ENCODE measurements at regions not wholly inside any gene's neighbourhood (a gene's known extent, or its start where the extent isn't known, plus 50 kb on each side); places are given as distances from the start of the nearest gene placed in this dataset.

- no peak for TF ChIP-seq CTCF (IDR thresholded peaks at IDR 0.05; ENCODE audit: insufficient read depth, low read length, missing control alignments)
- ChIA-PET POLR2A (no interaction called here), CTCF (no interaction called here)
- DNase-seq (ENCODE audit: low read depth, low spot score): no peak
- no peak overlapping the region for H3K4me3 ChIP-seq (ENCODE audit: low read depth, low read length)
Measured at GRCh38 chr5:64069486-64069885, 96.2 kb upstream of the RNF180 start.

- DNase-seq (ENCODE audit: low read depth, low spot score): no peak
- CTCF ChIA-PET: no interaction called here
- POLR2A ChIA-PET: no interaction called here
- no peak for TF ChIP-seq CTCF (IDR thresholded peaks at IDR 0.05; ENCODE audit: insufficient read depth, low read length, missing control alignments)
- H3K4me3 ChIP-seq (ENCODE audit: low read depth, low read length): no peak overlapping the region
Measured at GRCh38 chr5:64050296-64050695, 88.1 kb upstream of the HTR1A start.

GRCh38 chr5:64040490-64040889 lies 78.2 kb upstream of the HTR1A start:
- TF ChIP-seq CTCF (IDR thresholded peaks at IDR 0.05; ENCODE audit: insufficient read depth, low read length, missing control alignments): no peak
- CTCF ChIA-PET: no interaction called here
- POLR2A ChIA-PET: no interaction called here
- H3K4me3 ChIP-seq (ENCODE audit: low read depth, low read length): no peak overlapping the region
- no peak for DNase-seq (ENCODE audit: low read depth, low spot score)

- TF ChIP-seq CTCF (IDR thresholded peaks at IDR 0.05; ENCODE audit: insufficient read depth, low read length, missing control alignments): no peak
- ChIA-PET POLR2A (no interaction called here), CTCF (no interaction called here)
- DNase-seq (ENCODE audit: low read depth, low spot score): no peak
- no peak overlapping the region for H3K4me3 ChIP-seq (ENCODE audit: low read depth, low read length)
Measured at GRCh38 chr5:64026493-64026892, 64.2 kb upstream of the HTR1A start.

- no peak for DNase-seq (ENCODE audit: low read depth, low spot score)
- ChIA-PET POLR2A (no interaction called here), CTCF (no interaction called here)
- H3K4me3 ChIP-seq (ENCODE audit: low read depth, low read length): no peak overlapping the region
- no peak for TF ChIP-seq CTCF (IDR thresholded peaks at IDR 0.05; ENCODE audit: insufficient read depth, low read length, missing control alignments)
Measured at GRCh38 chr5:64019746-64020145, 57.5 kb upstream of the HTR1A start.

GRCh38 chr5:64018966-64019365 lies 56.7 kb upstream of the HTR1A start:
- ChIA-PET CTCF (no interaction called here), POLR2A (no interaction called here)
- DNase-seq (ENCODE audit: low read depth, low spot score): no peak
- no peak for TF ChIP-seq CTCF (IDR thresholded peaks at IDR 0.05; ENCODE audit: insufficient read depth, low read length, missing control alignments)
- H3K4me3 ChIP-seq (ENCODE audit: low read depth, low read length): no peak overlapping the region
